Activated naive CD4-positive, alpha-beta T cell treated with anti-CD3 and anti-CD28 coated beads for 36 hours (primary cell): ENCODE measurements at regions not wholly inside any gene's neighbourhood (a gene's known extent, or its start where the extent isn't known, plus 50 kb on each side); places are given as distances from the start of the nearest gene placed in this dataset.

Source experiments
- CTCF ChIA-PET: fragments of 350-600 bp; sonication (Branson Sonifier 250); formaldehyde crosslinking; loops from one replicate; lab custom pipeline; 2021; ENCODE audit warnings: antibody characterized with exemption; lab: Charles Lee
- DNase-seq: peaks from one replicate; pipeline ENCODE4 v3.0.0-alpha.2; 2020
- H3K27ac Mint-ChIP-seq: one replicate; pipeline ENCODE4 v1.8.0; 2021; ENCODE audit warnings: mild to moderate bottlenecking, mixed read lengths
- H3K27me3 Mint-ChIP-seq: one replicate; pipeline ENCODE4 v1.8.0; 2021; ENCODE audit warnings: low read depth, mixed read lengths
- H3K36me3 Mint-ChIP-seq: one replicate; pipeline ENCODE4 v1.8.0; 2021; ENCODE audit warnings: low read depth, mixed read lengths
- H3K4me1 Mint-ChIP-seq: one replicate; pipeline ENCODE4 v1.8.0; 2021; ENCODE audit warnings: low read depth, mixed read lengths
- H3K4me3 Mint-ChIP-seq: one replicate; pipeline ENCODE4 v1.8.0; 2021; ENCODE audit warnings: mild to moderate bottlenecking, moderate library complexity, mixed read lengths
- H3K9me3 Mint-ChIP-seq: one replicate; pipeline ENCODE4 v1.8.0; 2021; ENCODE audit warnings: mixed read lengths
- intact Hi-C: fragments of 100-400 bp; cut with micrococcal nuclease; formaldehyde crosslinking; loops from one replicate; pipeline ENCODE4 v1.15.1; 2023

DNA sequence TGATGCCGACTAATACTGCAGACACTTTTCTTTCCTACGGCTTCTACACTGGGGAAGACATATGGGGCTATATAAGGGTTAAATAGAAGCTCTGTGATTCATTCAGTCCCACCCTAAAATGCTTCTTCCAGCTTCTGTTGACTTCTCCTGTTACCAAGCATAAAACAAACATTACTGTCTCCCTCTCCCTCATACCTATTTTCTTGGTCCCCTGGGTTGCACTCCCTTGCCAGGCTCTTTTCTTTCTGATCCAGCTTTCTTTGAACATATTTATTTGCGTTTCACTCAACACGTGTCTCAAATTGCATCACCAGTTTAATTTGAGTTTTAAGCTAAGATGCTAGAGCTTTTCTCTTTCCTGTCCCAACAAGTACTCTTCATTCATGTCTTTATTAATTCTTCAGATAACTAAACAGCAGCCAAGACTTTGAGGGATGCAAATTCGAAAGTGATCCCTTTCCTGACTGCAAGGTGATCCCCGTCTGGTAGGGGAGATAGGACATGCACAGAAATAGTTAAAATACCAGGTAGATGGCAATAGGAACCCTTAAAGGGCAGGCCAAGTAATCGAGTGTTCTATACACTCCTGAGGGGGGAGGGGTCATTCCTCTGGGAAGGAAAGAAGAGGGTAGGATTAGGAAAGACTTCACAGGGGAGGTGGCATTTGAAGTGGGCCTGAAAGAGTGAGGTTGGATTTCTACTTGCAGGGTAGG, 198.6 kb upstream of the BCL6 start:
- Mint-ChIP-seq H3K27ac (no peak overlapping the region), H3K4me1 (no peaks in the 10 kb centered on the region), H3K4me3 (no peak overlapping the region), H3K36me3 (no peaks in the 10 kb centered on the region), H3K27me3 (no peaks in the 10 kb centered on the region), H3K9me3 (no peaks in the 10 kb centered on the region)
- no peak for DNase-seq
- CTCF ChIA-PET: no interaction called here
- intact Hi-C loops: no loop called here

DNA sequence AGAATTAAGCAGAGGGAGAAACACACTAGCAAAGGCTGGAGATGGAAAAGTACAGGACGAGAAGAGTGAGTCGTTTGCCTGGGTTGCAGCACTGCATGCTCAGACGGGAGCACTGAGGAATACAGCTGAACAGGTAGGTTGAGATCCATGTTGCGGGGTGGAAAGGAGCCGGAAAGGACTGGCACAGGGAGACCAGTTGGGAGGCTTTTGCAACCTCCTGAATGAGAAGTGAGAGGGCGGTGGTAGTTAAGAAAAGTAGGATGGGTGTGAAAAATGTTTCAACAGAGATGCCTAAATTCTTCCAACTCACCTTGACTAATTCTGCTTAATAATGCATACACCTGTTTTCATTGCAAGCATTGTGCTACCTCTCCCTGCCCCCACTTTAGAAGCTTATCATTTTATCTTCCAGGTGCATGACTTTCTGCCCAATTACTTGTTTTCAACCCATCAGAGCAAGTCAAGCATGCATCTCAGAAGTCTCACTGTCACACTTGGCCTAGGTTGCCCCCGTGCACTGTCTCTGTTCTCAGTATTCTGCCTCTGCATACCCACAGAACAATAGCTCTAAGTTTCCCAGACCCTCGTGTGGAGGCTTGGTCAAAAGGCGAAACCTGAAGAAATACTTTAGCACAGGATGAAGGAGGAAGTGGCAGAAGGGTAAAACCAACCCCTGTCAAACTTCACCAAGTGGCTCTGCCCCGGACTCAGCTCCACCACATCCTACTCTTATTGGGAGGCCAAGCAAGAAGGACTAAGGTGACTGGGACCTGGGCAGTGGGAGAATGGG, 199.3 kb upstream of the BCL6 start:
- H3K4me3 Mint-ChIP-seq: no peak overlapping the region
- H3K27ac Mint-ChIP-seq: no peak overlapping the region
- no peaks in the 10 kb centered on the region for H3K36me3 Mint-ChIP-seq
- no peaks in the 10 kb centered on the region for H3K9me3 Mint-ChIP-seq
- CTCF ChIA-PET: no interaction called here
- no peak for DNase-seq
- H3K4me1 Mint-ChIP-seq: no peaks in the 10 kb centered on the region
- H3K27me3 Mint-ChIP-seq: no peaks in the 10 kb centered on the region
- intact Hi-C loops: no loop called here

DNA sequence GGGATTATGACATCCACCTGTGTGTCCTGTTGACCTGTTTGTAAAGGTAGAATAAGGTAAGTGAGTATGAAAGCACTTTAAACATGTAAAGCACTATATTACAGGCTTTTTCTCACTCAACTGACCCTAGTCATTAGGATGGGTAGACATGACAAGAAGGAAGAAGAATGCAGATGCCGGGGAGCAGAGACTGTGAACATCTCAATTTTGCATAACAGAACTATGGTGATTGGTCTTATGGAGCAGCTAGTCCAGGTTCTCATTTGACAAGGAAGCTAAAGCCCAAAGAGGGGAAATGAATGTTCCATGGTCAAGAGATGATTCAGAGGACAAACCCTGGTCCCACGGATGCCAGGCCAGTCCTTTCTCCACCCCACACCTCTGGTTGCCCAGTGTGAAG, 200.1 kb upstream of the BCL6 start:
- DNase-seq: no peak
- Mint-ChIP-seq H3K36me3 (no peaks in the 10 kb centered on the region), H3K9me3 (no peaks in the 10 kb centered on the region), H3K27me3 (no peaks in the 10 kb centered on the region), H3K27ac (no peak overlapping the region), H3K4me1 (no peaks in the 10 kb centered on the region), H3K4me3 (no peak overlapping the region)
- CTCF ChIA-PET: no interaction called here
- intact Hi-C loops: no loop called here

DNA sequence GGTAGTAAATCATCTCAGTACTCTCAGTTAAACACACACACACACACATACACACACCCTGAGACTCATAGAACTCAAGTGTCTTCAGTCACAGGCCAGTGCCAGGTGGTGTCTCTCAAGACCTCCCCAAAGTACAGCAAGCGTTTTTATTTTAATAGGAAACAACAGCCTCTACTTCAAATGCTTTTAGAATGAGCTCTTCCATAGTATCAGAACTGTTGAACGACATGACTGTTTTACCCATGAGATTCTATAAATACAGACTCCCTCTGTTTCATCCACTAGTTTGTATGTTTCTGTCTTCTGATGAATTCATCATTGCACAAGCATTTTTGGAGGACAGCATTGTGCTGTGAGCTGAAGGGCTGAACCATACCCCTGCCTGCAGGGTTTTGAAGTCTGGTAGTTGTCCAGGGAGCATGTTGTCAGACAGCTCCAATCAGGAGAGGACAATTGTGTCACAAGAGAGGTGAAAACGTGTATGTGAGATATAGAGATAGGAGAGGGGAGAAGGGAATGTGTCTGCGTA, 201.0 kb upstream of the BCL6 start:
- no peak overlapping the region for H3K27ac Mint-ChIP-seq
- H3K27me3 Mint-ChIP-seq: no peaks in the 10 kb centered on the region
- no peaks in the 10 kb centered on the region for H3K36me3 Mint-ChIP-seq
- no peak overlapping the region for H3K4me3 Mint-ChIP-seq
- intact Hi-C loops: no loop called here
- H3K9me3 Mint-ChIP-seq: no peaks in the 10 kb centered on the region
- no peaks in the 10 kb centered on the region for H3K4me1 Mint-ChIP-seq
- DNase-seq: no peak
- CTCF ChIA-PET: interaction anchor here (0.5 to 1.0 kb wide), 2 partner anchors 9 to 28 kb away, joined by 3 to 6 read pairs; no protein-coding TSS in a partner anchor

DNA sequence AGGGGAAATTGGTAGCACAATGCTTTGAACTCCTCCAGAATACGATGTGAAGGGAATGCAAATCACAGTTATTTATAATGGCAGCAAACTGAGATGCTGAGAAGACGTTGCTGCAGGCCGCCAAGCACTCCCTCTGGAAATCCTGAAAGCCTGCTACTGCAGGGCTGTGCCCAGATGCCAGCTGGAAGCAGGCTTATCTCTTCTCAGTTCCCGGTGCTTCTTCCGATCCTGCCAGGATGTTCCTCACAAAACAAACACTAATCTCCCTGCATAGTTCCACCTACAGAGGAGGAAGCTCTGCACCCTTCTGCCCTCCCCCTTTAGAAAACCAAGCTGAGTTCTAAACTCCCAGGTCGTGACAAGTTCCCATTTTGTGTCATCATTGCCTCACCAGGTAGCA, 201.7 kb upstream of the BCL6 start:
- intact Hi-C loops: no loop called here
- Mint-ChIP-seq H3K4me1 (peaks cover 4% of the 10 kb centered on the region), H3K4me3 (no peak overlapping the region), H3K36me3 (no peaks in the 10 kb centered on the region), H3K9me3 (no peaks in the 10 kb centered on the region), H3K27me3 (no peaks in the 10 kb centered on the region), H3K27ac (no peak overlapping the region)
- CTCF ChIA-PET: interaction anchor here (1.0 kb wide), 1 partner anchor 8 kb away, joined by 6 read pairs; no protein-coding TSS in a partner anchor
- no peak for DNase-seq

DNA sequence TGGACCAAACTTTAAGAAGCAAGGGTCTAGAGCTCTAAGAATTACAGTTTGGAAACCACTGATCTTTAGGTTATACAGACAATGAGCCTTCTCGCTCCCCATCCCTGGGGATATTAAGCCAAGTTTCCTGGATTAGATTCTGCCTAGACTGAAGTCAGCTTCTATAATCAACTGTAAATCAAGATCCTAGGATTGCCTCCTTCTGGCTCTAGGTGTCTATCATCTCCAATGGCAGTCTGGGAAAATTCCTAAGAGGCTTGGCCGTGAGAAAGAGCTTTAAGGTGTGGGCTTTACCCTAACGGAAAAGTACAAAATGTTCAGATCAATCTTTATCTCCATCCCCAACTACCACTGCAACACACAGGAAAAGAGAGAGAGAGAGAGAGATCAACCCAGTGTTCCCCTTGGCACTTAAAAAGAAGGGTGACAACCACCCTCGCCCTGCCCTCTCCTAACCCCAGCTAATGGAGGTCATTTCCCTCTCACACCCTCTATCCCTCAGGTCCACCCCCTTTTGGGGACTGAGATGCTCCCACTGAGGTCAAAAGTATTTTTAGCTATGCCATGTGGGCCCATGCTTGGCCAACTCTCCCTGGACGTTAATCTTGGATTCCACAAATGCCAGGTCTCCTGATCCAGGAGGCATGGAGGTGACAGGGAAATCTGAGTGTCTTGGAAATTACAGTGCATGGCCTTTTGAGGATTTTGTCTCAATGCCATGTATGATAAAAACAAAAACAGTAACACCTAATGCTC, 202.8 kb upstream of the BCL6 start:
- no peaks in the 10 kb centered on the region for H3K36me3 Mint-ChIP-seq
- H3K4me3 Mint-ChIP-seq: no peak overlapping the region
- H3K4me1 Mint-ChIP-seq: peaks cover 4% of the 10 kb centered on the region
- no peak for DNase-seq
- no peak overlapping the region for H3K27ac Mint-ChIP-seq
- intact Hi-C loops: no loop called here
- no peaks in the 10 kb centered on the region for H3K27me3 Mint-ChIP-seq
- no peaks in the 10 kb centered on the region for H3K9me3 Mint-ChIP-seq
- CTCF ChIA-PET: no interaction called here

DNA sequence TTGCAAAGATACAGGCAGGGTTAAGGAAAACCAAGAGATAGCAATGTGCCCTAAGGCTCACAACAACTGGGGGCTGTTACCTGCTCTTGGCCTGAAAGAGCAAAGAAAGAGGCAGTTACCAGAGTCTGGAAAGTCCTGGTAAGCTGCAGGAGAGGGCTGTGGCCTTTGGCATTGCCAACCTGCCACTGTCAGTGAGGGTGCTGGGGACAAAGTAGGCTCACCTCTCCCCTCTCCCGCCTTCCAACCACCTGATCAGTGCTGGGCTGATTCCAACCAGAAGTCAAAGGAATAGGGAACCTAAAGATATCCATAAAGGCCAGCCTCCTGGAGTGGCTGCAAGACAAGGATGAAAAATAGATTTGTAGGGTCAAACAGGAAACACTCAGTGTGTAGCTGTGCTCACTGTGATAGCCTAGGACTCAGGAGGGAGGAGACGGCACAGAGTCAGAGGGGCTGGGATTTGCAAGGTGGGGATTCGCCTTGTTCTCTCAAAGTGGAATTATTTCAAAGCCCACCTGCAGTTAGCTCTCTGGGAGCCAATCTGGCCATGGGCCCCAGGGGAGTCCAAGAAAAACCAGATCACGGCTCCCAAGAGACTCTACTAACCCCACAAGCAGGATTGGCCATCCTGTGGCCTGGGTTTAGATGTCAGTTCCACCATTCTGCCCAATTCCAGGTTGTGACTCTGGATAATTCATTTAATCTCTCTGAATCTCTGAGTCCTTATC, 204.0 kb upstream of the BCL6 start:
- no peaks in the 10 kb centered on the region for H3K36me3 Mint-ChIP-seq
- H3K4me1 Mint-ChIP-seq: peaks cover 4% of the 10 kb centered on the region
- no peak overlapping the region for H3K27ac Mint-ChIP-seq
- no peak overlapping the region for H3K4me3 Mint-ChIP-seq
- CTCF ChIA-PET: no interaction called here
- intact Hi-C loops: no loop called here
- no peaks in the 10 kb centered on the region for H3K27me3 Mint-ChIP-seq
- no peaks in the 10 kb centered on the region for H3K9me3 Mint-ChIP-seq
- DNase-seq: no peak

DNA sequence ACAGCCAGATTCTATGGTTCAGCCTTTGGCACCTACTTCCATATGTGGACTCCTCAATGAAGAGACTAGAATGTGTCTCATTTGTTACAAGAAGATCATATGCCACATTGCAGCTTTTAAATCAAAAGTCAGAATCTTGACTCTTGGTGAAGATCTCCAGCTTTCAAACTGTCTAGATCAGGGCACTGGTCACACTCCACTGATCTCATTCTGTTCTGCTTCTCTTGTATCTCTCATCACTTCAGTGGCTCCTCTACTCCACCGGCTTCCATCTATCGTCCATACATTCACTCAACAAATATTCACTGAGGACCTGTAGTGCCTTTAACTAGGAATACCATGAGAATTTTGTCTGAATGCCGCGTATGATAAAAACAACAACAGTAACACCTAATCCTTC, 203.3 kb upstream of the LPP start:
- DNase-seq: no peak
- no peaks in the 10 kb centered on the region for H3K9me3 Mint-ChIP-seq
- intact Hi-C loops: no loop called here
- no peaks in the 10 kb centered on the region for H3K36me3 Mint-ChIP-seq
- H3K27ac Mint-ChIP-seq: no peak overlapping the region
- CTCF ChIA-PET: no interaction called here
- H3K4me3 Mint-ChIP-seq: no peak overlapping the region
- no peaks in the 10 kb centered on the region for H3K27me3 Mint-ChIP-seq
- peaks cover 4% of the 10 kb centered on the region for H3K4me1 Mint-ChIP-seq

DNA sequence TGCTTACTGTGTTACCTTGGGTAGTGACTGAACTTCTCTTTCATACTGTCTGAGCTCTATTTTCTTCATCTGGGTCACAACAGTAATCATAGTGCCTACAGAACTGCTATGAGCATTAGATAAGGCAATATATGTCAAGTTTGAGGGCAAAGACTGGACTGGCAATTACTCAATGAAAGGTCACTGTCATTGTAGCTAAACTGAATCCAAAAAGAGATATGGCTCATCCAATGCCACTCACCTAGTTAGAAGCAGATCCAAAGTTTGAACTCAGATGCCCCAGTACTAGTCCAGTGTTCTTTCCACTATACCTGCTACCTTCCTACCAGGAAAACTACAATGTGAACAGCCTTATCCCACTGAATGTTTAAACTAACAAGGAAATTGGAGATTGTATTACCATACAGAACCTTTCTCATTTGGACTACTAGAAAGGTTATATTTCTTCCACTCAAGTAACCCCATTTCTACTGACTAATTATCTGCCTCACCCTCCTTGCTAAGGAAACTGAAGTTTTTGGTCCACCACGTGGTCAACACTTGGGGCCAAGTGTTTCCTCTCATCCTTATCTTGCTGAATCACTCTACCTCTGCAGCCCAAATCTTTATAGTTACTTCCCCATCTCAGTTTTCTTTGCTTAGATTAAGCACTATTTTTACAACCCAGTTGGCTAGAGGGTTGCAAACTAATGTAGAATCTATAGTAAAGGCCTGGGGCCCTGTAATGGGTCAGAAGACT, 202.3 kb upstream of the LPP start:
- no peak overlapping the region for H3K4me3 Mint-ChIP-seq
- CTCF ChIA-PET: interaction anchor here (1.0 kb wide), 1 partner anchor 213 kb away, joined by 3 read pairs; no protein-coding TSS in a partner anchor
- H3K27ac Mint-ChIP-seq: no peak overlapping the region
- peaks cover 4% of the 10 kb centered on the region for H3K4me1 Mint-ChIP-seq
- no peak for DNase-seq
- no peaks in the 10 kb centered on the region for H3K36me3 Mint-ChIP-seq
- intact Hi-C loops: no loop called here
- H3K9me3 Mint-ChIP-seq: no peaks in the 10 kb centered on the region
- H3K27me3 Mint-ChIP-seq: no peaks in the 10 kb centered on the region

DNA sequence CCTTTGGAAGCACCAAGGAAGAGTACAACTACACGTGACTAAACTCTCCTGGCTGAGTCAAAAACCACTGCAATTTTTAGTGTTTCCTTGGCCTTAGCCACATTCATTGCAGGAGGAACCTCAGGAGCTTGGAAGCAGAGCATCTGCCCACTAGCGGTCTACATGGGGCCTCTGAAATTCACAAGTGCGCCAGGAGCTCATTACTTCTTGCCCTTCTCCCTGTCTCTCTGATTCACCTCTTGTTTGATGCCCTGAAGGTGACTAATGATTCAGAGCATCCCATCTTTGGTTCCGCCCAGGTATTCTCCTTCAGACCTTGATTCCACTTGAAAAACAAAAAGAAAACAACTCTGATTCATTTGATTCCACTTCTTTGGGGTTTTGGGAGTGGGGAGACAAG, 201.1 kb upstream of the LPP start:
- CTCF ChIA-PET: no interaction called here
- no peaks in the 10 kb centered on the region for H3K9me3 Mint-ChIP-seq
- H3K4me3 Mint-ChIP-seq: no peak overlapping the region
- no peak overlapping the region for H3K27ac Mint-ChIP-seq
- intact Hi-C loops: no loop called here
- H3K36me3 Mint-ChIP-seq: no peaks in the 10 kb centered on the region
- H3K27me3 Mint-ChIP-seq: no peaks in the 10 kb centered on the region
- DNase-seq: no peak
- H3K4me1 Mint-ChIP-seq: peaks cover 12% of the 10 kb centered on the region

DNA sequence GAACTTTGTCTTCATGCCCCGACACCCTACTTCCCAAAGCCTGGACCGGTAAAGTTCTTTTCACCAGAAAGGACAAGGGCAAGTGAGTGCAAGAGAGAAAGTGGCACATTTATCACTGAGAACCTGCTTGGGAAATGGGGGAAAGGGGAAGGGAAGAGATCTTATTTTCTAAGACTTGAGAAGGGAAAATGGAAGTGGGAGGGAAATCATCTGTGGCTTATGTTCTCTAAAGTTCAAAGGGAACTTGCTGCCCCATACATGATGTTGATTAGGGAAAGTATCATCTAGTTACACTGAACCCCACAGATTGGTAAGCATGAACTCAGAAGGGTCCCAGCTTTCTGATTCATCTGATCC, 199.5 kb upstream of the LPP start:
- H3K36me3 Mint-ChIP-seq: no peaks in the 10 kb centered on the region
- H3K9me3 Mint-ChIP-seq: no peaks in the 10 kb centered on the region
- H3K27ac Mint-ChIP-seq: no peak overlapping the region
- H3K4me3 Mint-ChIP-seq: no peak overlapping the region
- H3K4me1 Mint-ChIP-seq: peaks cover 22% of the 10 kb centered on the region
- intact Hi-C loops: no loop called here
- H3K27me3 Mint-ChIP-seq: no peaks in the 10 kb centered on the region
- CTCF ChIA-PET: interaction anchor here (1.7 kb wide), 1 partner anchor 8 kb away, joined by 6 read pairs; no protein-coding TSS in a partner anchor
- no peak for DNase-seq
